Hepatocyte (in vitro differentiated cells): ENCODE measurements at regions not wholly inside any gene's neighbourhood (a gene's known extent, or its start where the extent isn't known, plus 50 kb on each side); places are given as distances from the start of the nearest gene placed in this dataset.

Experiments used
- DNase-seq: peaks from one replicate; pipeline ENCODE4 v3.0.0-alpha.2; 2016; ENCODE audit warnings: low spot score
- H2AFZ ChIP-seq: fragments of 200-600 bp; sonication (generic); 2 replicates; pipeline ENCODE4 v1.6.0; 2016; ENCODE audit warnings: antibody characterized with exemption, mild to moderate bottlenecking
- H3K27ac ChIP-seq: fragments of 200-600 bp; sonication (generic); 2 replicates; pipeline ENCODE4 v1.5.1; 2016; ENCODE audit warnings: mild to moderate bottlenecking
- H3K27me3 ChIP-seq: fragments of 200-600 bp; sonication (generic); 2 replicates; pipeline ENCODE4 v1.6.1; 2016
- H3K36me3 ChIP-seq: fragments of 200-600 bp; sonication (generic); replicated peaks from 2 replicates; pipeline ENCODE4 v1.5.1; 2016; ENCODE audit warnings: low read depth; ENCODE audit not compliant: insufficient read depth
- H3K4me1 ChIP-seq: fragments of 200-600 bp; sonication (generic); 2 replicates; pipeline ENCODE4 v1.5.1; 2016; ENCODE audit warnings: mild to moderate bottlenecking, moderate library complexity; ENCODE audit not compliant: insufficient read depth
- H3K4me2 ChIP-seq: fragments of 200-600 bp; sonication (generic); 2 replicates; pipeline ENCODE4 v1.6.0; 2016
- H3K4me3 ChIP-seq: fragments of 200-600 bp; sonication (generic); 2 replicates; pipeline ENCODE4 v1.5.1; 2016; ENCODE audit warnings: mild to moderate bottlenecking
- H3K79me2 ChIP-seq: fragments of 200-600 bp; sonication (generic); 2 replicates; pipeline ENCODE4 v1.6.0; 2017; ENCODE audit warnings: mild to moderate bottlenecking
- H3K9me2 ChIP-seq: fragments of 200-600 bp; sonication (generic); replicated peaks from 2 replicates; pipeline ENCODE4 v1.6.0; 2017; ENCODE audit warnings: mild to moderate bottlenecking; ENCODE audit not compliant: insufficient read depth
- H3K9me3 ChIP-seq: fragments of 200-600 bp; sonication (generic); 2 replicates; pipeline ENCODE4 v1.5.1; 2016; ENCODE audit warnings: low read depth, mild to moderate bottlenecking
- H4K20me1 ChIP-seq: fragments of 200-600 bp; sonication (generic); 2 replicates; pipeline ENCODE4 v1.6.0; 2016; ENCODE audit warnings: mild to moderate bottlenecking; ENCODE audit not compliant: insufficient read depth, poor library complexity, severe bottlenecking
- CTCF ChIP-seq: fragments of 200-600 bp; sonication (generic); IDR thresholded peaks from 2 replicates; pipeline ENCODE4 v1.5.1; 2016; ENCODE audit warnings: antibody characterized with exemption, mild to moderate bottlenecking; ENCODE audit not compliant: poor library complexity
- EZH2 ChIP-seq: fragments of 200-600 bp; sonication (generic); IDR thresholded peaks from 2 replicates; pipeline ENCODE4 v1.6.1; 2016; ENCODE audit warnings: antibody characterized with exemption, mild to moderate bottlenecking, borderline replicate concordance
- EZH2phosphoT487 ChIP-seq: fragments of 200-600 bp; sonication (generic); IDR thresholded peaks from one replicate; pipeline ENCODE4 v1.6.1; 2018; ENCODE audit warnings: antibody characterized with exemption, mild to moderate bottlenecking, low read depth, moderate library complexity; ENCODE audit not compliant: unreplicated experiment, severe bottlenecking
- WGBS: methylation state at CpG from one replicate; pipeline ENCODE4 v1.1.6; 2016; ENCODE audit warnings: low lambda C conversion rate; ENCODE audit errors: missing lambda C conversion rate; 5-methylcytosine and 5-hydroxymethylcytosine counted together

- Histone ChIP-seq H3K4me3 (no peak overlapping the region), H3K79me2 (no peaks in the 10 kb centered on the region), H4K20me1 (no peaks in the 10 kb centered on the region), H3K4me2 (no peak overlapping the region), H3K9me3 (no peaks in the 10 kb centered on the region), H3K4me1 (peaks cover 10% of the 10 kb centered on the region), H3K36me3 (no peaks in the 10 kb centered on the region), H3K9me2 (no peaks in the 10 kb centered on the region), H3K27ac (no peak overlapping the region), H2AFZ (no peak overlapping the region), H3K27me3 (no peaks in the 10 kb centered on the region)
- no peak for TF ChIP-seq EZH2phosphoT487
- no peak for TF ChIP-seq EZH2
- no peak for TF ChIP-seq CTCF
- WGBS = 89% methylated on average over 2 of the region's 2 CpGs
- DNase-seq = no peak
These were observed 286.9 kb downstream of the BCOR start for GRCh38 chrX:39810901-39811300.

GRCh38 chrX:39811376-39811775 lies 286.4 kb downstream of the BCOR start:
- Histone ChIP-seq H3K79me2 (no peaks in the 10 kb centered on the region), H3K4me1 (peaks cover 10% of the 10 kb centered on the region), H3K4me2 (no peak overlapping the region), H3K36me3 (no peaks in the 10 kb centered on the region), H2AFZ (no peak overlapping the region), H3K4me3 (no peak overlapping the region), H4K20me1 (no peaks in the 10 kb centered on the region), H3K9me2 (no peaks in the 10 kb centered on the region), H3K9me3 (no peaks in the 10 kb centered on the region), H3K27me3 (no peaks in the 10 kb centered on the region), H3K27ac (no peak overlapping the region)
- TF ChIP-seq EZH2 (no peak), EZH2phosphoT487 (no peak), CTCF (no peak)
- WGBS = 90% methylated on average over 8 of the region's 8 CpGs
- no peak for DNase-seq

GRCh38 chrX:39813631-39814277 lies 284.0 kb downstream of the BCOR start:
- no peak overlapping the region for H2AFZ ChIP-seq
- H3K79me2 ChIP-seq = no peaks in the 10 kb centered on the region
- no peak overlapping the region for H3K4me3 ChIP-seq
- no peak for TF ChIP-seq EZH2phosphoT487
- TF ChIP-seq CTCF = no peak
- no peak for TF ChIP-seq EZH2
- H3K9me2 ChIP-seq = no peaks in the 10 kb centered on the region
- H3K4me2 ChIP-seq = no peak overlapping the region
- H4K20me1 ChIP-seq = no peaks in the 10 kb centered on the region
- H3K27me3 ChIP-seq = peaks cover under 1% of the 10 kb centered on the region
- DNase-seq = peak; percentile 45
- H3K9me3 ChIP-seq = no peaks in the 10 kb centered on the region
- H3K36me3 ChIP-seq = no peaks in the 10 kb centered on the region
- peaks cover 6% of the 10 kb centered on the region for H3K4me1 ChIP-seq
- no peak overlapping the region for H3K27ac ChIP-seq
- 61% methylated on average over 17 of the region's 17 CpGs for WGBS

GRCh38 chrX:39814391-39814790 lies 283.4 kb downstream of the BCOR start:
- Histone ChIP-seq H4K20me1 (no peaks in the 10 kb centered on the region), H3K36me3 (no peaks in the 10 kb centered on the region), H3K4me2 (no peak overlapping the region), H3K27ac (no peak overlapping the region), H3K27me3 (peaks cover 7% of the 10 kb centered on the region), H3K9me3 (no peaks in the 10 kb centered on the region), H3K79me2 (no peaks in the 10 kb centered on the region), H3K4me1 (no peaks in the 10 kb centered on the region), H3K9me2 (no peaks in the 10 kb centered on the region), H3K4me3 (no peak overlapping the region), H2AFZ (no peak overlapping the region)
- no peak for TF ChIP-seq EZH2phosphoT487
- TF ChIP-seq CTCF = peak; percentile 52
- no peak for TF ChIP-seq EZH2
- peak; percentile 39 for DNase-seq
- 62% methylated on average over 4 of the region's 4 CpGs for WGBS
